Tibial nerve (tissue), 3 donors: ENCODE measurements at regions not wholly inside any gene's neighbourhood (a gene's known extent, or its start where the extent isn't known, plus 50 kb on each side); places are given as distances from the start of the nearest gene placed in this dataset.

Source experiments
- POLR2A ChIP-seq, 2 donors: fragments of 450-650 bp; IDR thresholded peaks; one replicate each; pipeline ENCODE4 v1.6.1; 2017; ENCODE audit warnings: antibody characterized with exemption in 2 of 2, mild to moderate bottlenecking in 2 of 2, moderate library complexity in 2 of 2
- TF ChIP-seq, protein P1 (sequence below), 5 experiments: fragments of 200-600 bp in 3 of 5; fragments of 450-650 bp in 2 of 5; sonication (generic) in 3 of 5; IDR thresholded peaks; one replicate each; pipeline ENCODE4 v1.5.1; 2016 to 2019; ENCODE audit warnings: antibody characterized with exemption in 5 of 5, mild to moderate bottlenecking in 3 of 5, moderate library complexity in 2 of 5

DNA sequence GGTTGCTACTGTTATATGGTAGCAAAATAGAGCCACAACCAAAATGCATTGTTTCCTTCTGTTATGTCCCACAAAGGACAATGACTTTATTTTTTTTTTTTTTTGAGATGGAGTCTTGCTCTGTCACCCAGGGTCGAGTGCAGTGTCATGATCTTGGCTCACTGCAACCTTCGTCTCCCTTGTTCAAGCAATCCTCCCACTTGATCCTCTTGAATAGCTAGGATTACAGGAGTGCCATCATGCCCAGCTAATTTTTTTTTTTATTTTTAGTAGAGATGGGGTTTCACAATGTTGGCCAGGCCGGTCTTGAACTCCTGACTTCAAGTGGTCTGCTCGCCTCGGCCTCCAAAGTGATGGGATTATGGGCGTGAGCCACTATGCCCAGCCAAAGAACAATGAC is 527.7 kb upstream of the SGCD start:
- TF ChIP-seq, protein P1, sequence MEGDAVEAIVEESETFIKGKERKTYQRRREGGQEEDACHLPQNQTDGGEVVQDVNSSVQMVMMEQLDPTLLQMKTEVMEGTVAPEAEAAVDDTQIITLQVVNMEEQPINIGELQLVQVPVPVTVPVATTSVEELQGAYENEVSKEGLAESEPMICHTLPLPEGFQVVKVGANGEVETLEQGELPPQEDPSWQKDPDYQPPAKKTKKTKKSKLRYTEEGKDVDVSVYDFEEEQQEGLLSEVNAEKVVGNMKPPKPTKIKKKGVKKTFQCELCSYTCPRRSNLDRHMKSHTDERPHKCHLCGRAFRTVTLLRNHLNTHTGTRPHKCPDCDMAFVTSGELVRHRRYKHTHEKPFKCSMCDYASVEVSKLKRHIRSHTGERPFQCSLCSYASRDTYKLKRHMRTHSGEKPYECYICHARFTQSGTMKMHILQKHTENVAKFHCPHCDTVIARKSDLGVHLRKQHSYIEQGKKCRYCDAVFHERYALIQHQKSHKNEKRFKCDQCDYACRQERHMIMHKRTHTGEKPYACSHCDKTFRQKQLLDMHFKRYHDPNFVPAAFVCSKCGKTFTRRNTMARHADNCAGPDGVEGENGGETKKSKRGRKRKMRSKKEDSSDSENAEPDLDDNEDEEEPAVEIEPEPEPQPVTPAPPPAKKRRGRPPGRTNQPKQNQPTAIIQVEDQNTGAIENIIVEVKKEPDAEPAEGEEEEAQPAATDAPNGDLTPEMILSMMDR (IDR thresholded peaks at IDR 0.05), result no peak
- no peak for TF ChIP-seq POLR2A (IDR thresholded peaks at IDR 0.05)
